Central memory CD8-positive, alpha-beta T cell (primary cell): ENCODE measurements at regions not wholly inside any gene's neighbourhood (a gene's known extent, or its start where the extent isn't known, plus 50 kb on each side); places are given as distances from the start of the nearest gene placed in this dataset.
A peak's percentile ranks its signal among the peaks of the same experiment; 100 is the strongest.
"Not testable (repeated sequence)": the region's sequence is repeated elsewhere in the genome, so short reads cannot be mapped to it uniquely, and the experiment has no call there.

ENCODE experiments used
- ATAC-seq: fragments of 150-1000 bp; cut with Tn5 transposase; replicated peaks from 2 replicates; pipeline ENCODE4 v1.10.0; 2022; ENCODE audit warnings: mild to moderate bottlenecking, moderate FRiP score, moderate number of reproducible peaks; ENCODE audit not compliant: poor library complexity, severe bottlenecking; ENCODE audit errors: extremely low read depth
- DNase-seq, 2 donors: peaks; one replicate each; pipeline ENCODE4 v3.0.0; 2021; ENCODE audit warnings: low spot score in 2 of 2
- H3K27ac Mint-ChIP-seq: one replicate; pipeline ENCODE4 v1.8.0; 2022; ENCODE audit warnings: low read depth, mild to moderate bottlenecking, moderate library complexity, mixed read lengths
- H3K27me3 Mint-ChIP-seq: one replicate; pipeline ENCODE4 v1.8.0; 2022; ENCODE audit warnings: mixed read lengths
- H3K36me3 Mint-ChIP-seq: one replicate; pipeline ENCODE4 v1.8.0; 2022; ENCODE audit warnings: mild to moderate bottlenecking, moderate library complexity, mixed read lengths; ENCODE audit not compliant: insufficient read depth
- H3K4me1 Mint-ChIP-seq: one replicate; pipeline ENCODE4 v1.8.0; 2022; ENCODE audit warnings: mixed read lengths
- H3K4me3 Mint-ChIP-seq: one replicate; pipeline ENCODE4 v1.8.0; 2022; ENCODE audit warnings: mild to moderate bottlenecking, moderate library complexity, mixed read lengths
- H3K9me3 Mint-ChIP-seq: one replicate; pipeline ENCODE4 v1.8.0; 2022; ENCODE audit warnings: mixed read lengths

DNA sequence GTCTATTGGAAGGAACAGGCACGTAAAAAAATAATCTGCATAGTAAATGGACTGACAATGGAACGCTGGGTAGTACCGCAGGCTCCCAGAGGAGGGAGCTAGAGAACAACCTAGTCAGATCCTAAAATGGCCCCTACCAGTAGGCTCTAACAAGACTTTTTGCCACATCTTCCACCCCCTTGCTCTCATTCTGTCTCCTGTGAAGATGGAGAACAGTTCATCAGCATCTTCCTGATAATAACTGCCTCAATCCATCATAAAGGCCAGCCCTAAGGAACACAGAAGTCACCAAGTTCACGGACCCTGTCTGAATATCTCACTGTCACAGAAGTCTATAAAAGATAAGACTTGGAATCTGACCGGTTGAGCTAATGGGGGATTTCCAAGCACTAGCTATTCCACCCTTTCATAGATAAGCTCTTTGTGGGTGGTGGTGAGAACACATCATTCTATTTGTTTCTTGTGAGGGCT, 133.4 kb downstream of the SLC1A3 start:
- no peak overlapping the region for H3K4me3 Mint-ChIP-seq
- peaks cover 56% of the 10 kb centered on the region for H3K27me3 Mint-ChIP-seq
- peaks cover 6% of the 10 kb centered on the region for H3K4me1 Mint-ChIP-seq
- ATAC-seq (peak; percentile 59), DNase-seq (peak; percentile 47 to 53)
- no peaks in the 10 kb centered on the region for H3K36me3 Mint-ChIP-seq
- no peak overlapping the region for H3K27ac Mint-ChIP-seq
- H3K9me3 Mint-ChIP-seq = no peaks in the 10 kb centered on the region

DNA sequence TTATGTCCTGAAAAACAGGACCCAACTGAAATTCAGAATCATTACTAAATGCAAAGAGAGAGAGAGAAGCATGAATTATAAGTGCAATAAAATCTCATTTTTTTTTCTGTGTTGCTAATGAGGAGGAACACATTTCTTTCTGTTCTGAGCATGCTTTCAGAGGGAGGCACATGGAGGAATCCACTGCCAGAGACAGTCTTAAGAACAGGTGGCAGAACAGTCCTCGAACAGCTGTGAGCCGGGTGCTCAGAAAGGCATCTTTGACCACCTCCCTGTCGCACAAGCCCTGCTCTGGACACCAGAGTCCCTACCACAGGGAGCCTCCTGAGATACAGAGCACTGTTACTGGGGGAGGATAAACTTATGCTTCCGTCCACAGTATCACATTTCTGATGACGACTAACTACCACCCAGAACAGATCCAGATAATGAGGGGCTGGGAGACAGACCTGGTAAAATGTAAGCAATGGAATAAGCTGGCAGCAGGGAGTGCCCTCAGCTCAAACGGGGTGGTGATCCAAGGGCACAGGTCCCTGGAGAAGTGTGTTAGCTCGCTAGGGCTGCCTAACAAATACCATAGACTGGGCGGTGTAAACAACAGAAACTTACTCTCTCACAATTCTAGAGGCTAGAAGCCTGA, 134.0 kb downstream of the SLC1A3 start:
- no peaks in the 10 kb centered on the region for H3K36me3 Mint-ChIP-seq
- H3K4me3 Mint-ChIP-seq = no peak overlapping the region
- H3K9me3 Mint-ChIP-seq = no peaks in the 10 kb centered on the region
- H3K27me3 Mint-ChIP-seq = peaks cover 62% of the 10 kb centered on the region
- no peak overlapping the region for H3K27ac Mint-ChIP-seq
- DNase-seq (no peak), ATAC-seq (no peak)
- peaks cover 12% of the 10 kb centered on the region for H3K4me1 Mint-ChIP-seq

DNA sequence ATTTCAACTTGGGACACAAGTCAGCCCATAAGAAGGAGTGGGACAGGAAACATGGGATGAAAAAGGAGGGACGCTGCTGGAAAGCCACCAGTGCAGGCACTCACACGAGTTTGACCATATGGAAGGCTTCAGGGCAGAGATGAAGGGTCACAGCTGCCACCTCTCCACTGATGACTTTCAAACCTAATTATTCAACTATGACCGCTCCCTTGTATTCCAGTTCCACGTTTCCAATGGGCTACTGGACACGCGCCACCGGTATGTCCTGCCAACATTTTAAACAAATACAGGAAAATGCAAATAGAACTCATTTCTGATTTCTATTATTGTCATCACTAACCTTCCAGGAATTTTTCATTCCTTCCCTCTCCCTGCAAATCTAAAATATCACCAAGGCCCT, 134.7 kb downstream of the SLC1A3 start:
- Mint-ChIP-seq H3K4me1 (peaks cover 15% of the 10 kb centered on the region), H3K27ac (no peak overlapping the region), H3K4me3 (no peak overlapping the region), H3K27me3 (peaks cover 69% of the 10 kb centered on the region), H3K9me3 (no peaks in the 10 kb centered on the region), H3K36me3 (no peaks in the 10 kb centered on the region)
- no peak for DNase-seq
- ATAC-seq = no peak

- H3K27me3 Mint-ChIP-seq = peaks cover 83% of the 10 kb centered on the region
- no peak for ATAC-seq
- H3K4me1 Mint-ChIP-seq = peaks cover 15% of the 10 kb centered on the region
- H3K36me3 Mint-ChIP-seq = no peaks in the 10 kb centered on the region
- H3K27ac Mint-ChIP-seq = no peak overlapping the region
- DNase-seq = no peak
- peak overlapping the region; percentile 72 for H3K4me3 Mint-ChIP-seq
- no peaks in the 10 kb centered on the region for H3K9me3 Mint-ChIP-seq
These were observed 132.4 kb upstream of the NIPBL start for GRCh38 chr5:36743891-36744772.

DNA sequence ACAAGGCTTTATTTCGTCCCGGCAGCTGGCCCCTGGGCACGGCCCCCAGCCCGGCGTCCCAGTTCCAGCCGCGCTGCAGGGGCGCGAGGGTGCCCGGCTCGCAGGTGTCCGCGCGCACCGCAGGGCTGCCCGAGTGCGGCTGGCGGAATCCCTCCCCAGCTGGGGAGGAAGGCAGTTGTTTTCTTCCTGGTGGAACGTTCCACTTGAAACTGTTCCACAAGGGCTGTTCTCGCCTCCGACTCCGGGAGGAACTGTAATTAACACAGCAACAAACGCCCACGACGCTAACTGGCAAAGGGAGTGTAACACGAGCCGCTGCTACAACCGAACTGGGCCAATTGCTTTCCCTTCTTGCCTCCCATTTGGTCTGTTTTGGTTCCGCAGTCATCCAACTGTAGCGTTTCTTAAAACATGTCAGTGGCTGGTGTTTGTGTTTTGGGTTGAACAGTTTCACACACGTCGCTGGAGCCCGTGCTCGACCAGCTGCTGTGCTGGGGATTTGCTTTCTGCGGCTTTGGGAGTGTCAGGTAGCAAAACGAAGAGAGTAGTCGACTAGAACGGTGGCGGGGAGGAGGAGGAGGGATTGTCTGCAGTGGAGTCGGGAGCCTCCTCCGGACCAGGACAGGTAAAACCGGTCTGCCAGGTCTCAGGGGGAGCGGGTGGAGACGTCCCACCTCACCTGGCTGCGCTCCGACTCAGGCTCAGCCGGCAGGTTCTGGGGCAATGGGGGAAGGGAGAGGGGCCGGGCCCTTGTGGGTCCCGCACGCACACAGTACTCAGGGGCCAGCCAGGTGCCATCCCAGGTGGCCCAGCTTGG, 131.6 kb upstream of the NIPBL start:
- H3K4me3 Mint-ChIP-seq = peak overlapping the region; percentile 72
- H3K4me1 Mint-ChIP-seq = peaks cover 9% of the 10 kb centered on the region
- H3K27me3 Mint-ChIP-seq = peaks cover 87% of the 10 kb centered on the region
- no peak overlapping the region for H3K27ac Mint-ChIP-seq
- no peaks in the 10 kb centered on the region for H3K9me3 Mint-ChIP-seq
- peak; percentile 31 for ATAC-seq
- no peaks in the 10 kb centered on the region for H3K36me3 Mint-ChIP-seq
- DNase-seq = no peak

DNA sequence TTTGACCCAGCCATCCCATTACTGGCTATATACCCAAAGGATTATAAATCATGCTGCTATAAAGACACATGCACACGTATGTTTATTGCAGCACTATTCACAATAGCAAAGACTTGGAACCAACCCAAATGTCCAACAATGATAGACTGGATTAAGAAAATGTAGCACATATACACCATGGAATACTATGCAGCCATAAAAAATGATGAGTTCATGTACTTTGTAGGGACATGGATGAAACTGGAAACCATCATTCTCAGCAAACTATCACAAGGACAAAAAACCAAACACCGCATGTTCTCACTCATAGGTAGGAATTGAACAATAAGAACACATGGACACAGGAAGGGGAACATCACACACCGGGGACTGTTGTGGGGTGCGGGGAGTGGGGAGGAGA, 128.8 kb upstream of the NIPBL start:
- not testable (repeated sequence) for H3K36me3 Mint-ChIP-seq, H3K9me3 Mint-ChIP-seq, H3K4me3 Mint-ChIP-seq, DNase-seq, H3K4me1 Mint-ChIP-seq, ATAC-seq, H3K27ac Mint-ChIP-seq
- H3K27me3 Mint-ChIP-seq = peaks cover 79% of the 10 kb centered on the region

DNA sequence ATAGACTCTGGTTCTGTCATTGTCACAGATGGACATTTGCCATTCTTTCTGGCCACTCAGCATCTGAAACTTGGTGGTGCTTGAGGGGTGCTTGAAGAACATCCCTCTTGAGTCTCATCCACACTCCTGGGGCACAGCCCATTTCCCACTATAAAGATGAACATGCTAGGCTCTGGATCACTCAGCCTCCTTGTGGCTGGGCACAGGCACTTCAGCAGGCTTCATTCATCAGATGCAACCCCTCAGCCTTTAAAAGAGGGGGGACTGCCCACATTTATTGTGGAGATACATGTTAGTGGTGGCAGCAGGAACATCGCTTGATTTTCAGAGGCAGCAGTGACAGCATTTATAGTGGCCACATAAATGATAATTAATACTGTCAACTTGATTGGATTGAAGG, 124.7 kb upstream of the NIPBL start:
- no peaks in the 10 kb centered on the region for H3K36me3 Mint-ChIP-seq
- no peaks in the 10 kb centered on the region for H3K4me1 Mint-ChIP-seq
- DNase-seq (no peak), ATAC-seq (no peak)
- H3K4me3 Mint-ChIP-seq = no peak overlapping the region
- peaks cover 38% of the 10 kb centered on the region for H3K27me3 Mint-ChIP-seq
- H3K27ac Mint-ChIP-seq = no peak overlapping the region
- H3K9me3 Mint-ChIP-seq = no peaks in the 10 kb centered on the region

- Mint-ChIP-seq H3K4me1 (no peaks in the 10 kb centered on the region), H3K4me3 (no peak overlapping the region), H3K27ac (no peak overlapping the region), H3K36me3 (no peaks in the 10 kb centered on the region), H3K27me3 (peaks cover 9% of the 10 kb centered on the region), H3K9me3 (no peaks in the 10 kb centered on the region)
- DNase-seq = no peak
- ATAC-seq = no peak
These were observed 121.2 kb upstream of the NIPBL start for GRCh38 chr5:36755342-36755741.

DNA sequence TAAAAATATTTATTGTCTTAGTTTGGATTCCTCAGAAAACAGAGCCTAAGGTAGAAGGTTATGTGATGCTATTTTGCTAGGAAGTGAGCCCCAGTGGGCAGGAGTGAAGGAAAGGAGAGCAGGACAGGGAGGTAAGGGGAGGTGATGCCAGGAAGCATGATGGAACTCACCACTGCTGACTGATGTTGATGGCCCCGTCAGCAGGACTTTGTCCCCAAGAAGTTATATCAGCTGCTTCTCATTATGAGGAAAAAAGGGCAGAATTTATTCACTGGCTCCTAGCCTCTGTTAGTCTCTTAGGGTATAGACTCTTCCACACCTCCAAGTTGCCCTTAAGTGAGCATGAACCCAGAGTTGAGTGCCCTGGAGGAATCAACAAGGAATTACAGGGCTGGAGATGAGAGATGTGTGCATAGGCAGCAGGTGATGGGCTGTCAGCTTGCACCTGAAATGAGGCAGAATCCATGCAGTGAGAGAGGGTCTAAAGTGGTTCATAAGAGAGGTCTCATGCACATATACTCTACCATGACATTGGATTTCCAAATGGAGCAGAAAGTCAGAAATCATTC, 120.6 kb upstream of the NIPBL start:
- Mint-ChIP-seq H3K36me3 (no peaks in the 10 kb centered on the region), H3K27ac (no peak overlapping the region), H3K4me1 (no peaks in the 10 kb centered on the region), H3K9me3 (no peaks in the 10 kb centered on the region), H3K4me3 (no peak overlapping the region), H3K27me3 (peaks cover 2% of the 10 kb centered on the region)
- ATAC-seq (no peak), DNase-seq (no peak)

- Mint-ChIP-seq H3K27me3 (no peaks in the 10 kb centered on the region), H3K9me3 (no peaks in the 10 kb centered on the region), H3K27ac (no peak overlapping the region), H3K36me3 (no peaks in the 10 kb centered on the region), H3K4me1 (no peaks in the 10 kb centered on the region), H3K4me3 (no peak overlapping the region)
- DNase-seq (no peak), ATAC-seq (no peak)
These were observed 119.7 kb upstream of the NIPBL start for GRCh38 chr5:36756848-36757247.

DNA sequence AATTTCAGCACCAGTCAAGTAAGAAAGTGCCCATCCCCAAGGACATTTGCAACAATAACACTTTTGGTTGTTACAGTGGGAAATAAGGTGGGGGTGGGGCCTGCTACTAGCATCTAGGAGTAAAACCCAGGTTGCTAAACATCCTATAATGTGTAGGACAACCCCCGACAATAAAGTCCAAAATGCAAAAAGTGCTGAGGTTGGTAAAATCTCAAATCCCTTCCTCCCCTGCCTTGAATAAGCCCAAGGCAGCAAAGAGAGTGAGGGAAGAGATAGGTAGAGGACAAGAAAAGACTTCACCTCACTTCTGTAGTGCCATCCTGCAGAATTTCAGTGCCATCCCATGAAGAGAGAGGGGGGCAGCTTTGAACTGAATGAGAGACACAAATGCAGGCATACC, 117.5 kb upstream of the NIPBL start:
- Mint-ChIP-seq H3K9me3 (no peaks in the 10 kb centered on the region), H3K4me1 (no peaks in the 10 kb centered on the region), H3K27me3 (peaks cover 14% of the 10 kb centered on the region), H3K36me3 (no peaks in the 10 kb centered on the region), H3K27ac (no peak overlapping the region), H3K4me3 (no peak overlapping the region)
- ATAC-seq (no peak), DNase-seq (no peak)

DNA sequence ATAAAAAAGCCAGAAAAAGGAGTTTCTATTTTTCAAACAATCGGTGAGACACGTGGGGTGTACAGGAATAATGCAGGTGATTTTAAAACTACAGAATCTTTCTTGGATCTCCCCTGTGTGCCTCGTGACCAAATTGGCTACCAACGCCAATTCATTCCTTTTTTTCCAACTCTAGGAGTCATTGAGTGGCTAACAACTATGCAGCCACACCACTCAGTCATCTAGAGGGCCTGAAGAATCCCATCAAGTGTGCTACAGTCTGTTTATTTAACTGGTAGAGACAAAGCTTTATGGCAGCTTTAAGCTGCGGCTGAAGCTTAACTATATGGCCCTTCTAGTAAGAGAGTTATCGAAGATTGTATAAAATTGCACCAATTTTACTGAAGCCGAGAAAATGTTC, 113.1 kb upstream of the NIPBL start:
- H3K27me3 Mint-ChIP-seq = peaks cover 54% of the 10 kb centered on the region
- no peaks in the 10 kb centered on the region for H3K36me3 Mint-ChIP-seq
- H3K27ac Mint-ChIP-seq = no peak overlapping the region
- no peaks in the 10 kb centered on the region for H3K9me3 Mint-ChIP-seq
- DNase-seq (no peak), ATAC-seq (no peak)
- no peaks in the 10 kb centered on the region for H3K4me1 Mint-ChIP-seq
- H3K4me3 Mint-ChIP-seq = no peak overlapping the region
